PC-9 (cell line): ENCODE measurements at regions not wholly inside any gene's neighbourhood (a gene's known extent, or its start where the extent isn't known, plus 50 kb on each side); places are given as distances from the start of the nearest gene placed in this dataset.

Source experiments
- BruUV-seq: library from RNA; stranded (reverse); fragments of 400-500 nt; replicated peaks from 2 replicates; lab custom pipeline; 2021; lab: Mats Ljungman, UMichigan
- CTCF ChIA-PET: fragments of 300-600 bp; sonication (Branson Sonifier 250); formaldehyde crosslinking; loops from one replicate; lab custom pipeline; 2022; ENCODE audit warnings: antibody characterized with exemption; lab: Charles Lee
- POLR2A ChIA-PET: fragments of 300-600 bp; sonication (Branson Sonifier 250); formaldehyde crosslinking; loops from one replicate; lab custom pipeline; 2022; ENCODE audit warnings: antibody characterized with exemption; ENCODE audit not compliant: unreplicated experiment; lab: Charles Lee
- DNase-seq, 2 experiments: peaks; one replicate each; pipeline versions ENCODE4 v3.0.0 to v3.0.0-alpha.2; 2015 to 2022; ENCODE audit warnings: mixed read lengths in 1 of 2
- H2AFZ ChIP-seq: fragments of 200-600 bp; sonication (generic); 2 replicates; pipeline ENCODE4 v1.8.1; 2017; ENCODE audit warnings: antibody characterized with exemption
- H3F3A ChIP-seq: fragments of 200-600 bp; sonication (generic); 2 replicates; pipeline ENCODE4 v1.8.1; 2017; ENCODE audit warnings: antibody characterized with exemption, mild to moderate bottlenecking, low read depth; ENCODE audit not compliant: insufficient read depth
- H3K27ac ChIP-seq: fragments of 200-600 bp; sonication (generic); 2 replicates; pipeline ENCODE4 v1.6.1; 2016; ENCODE audit warnings: mixed run types
- H3K27me3 ChIP-seq: fragments of 200-600 bp; sonication (generic); 2 replicates; pipeline ENCODE4 v1.6.1; 2016; ENCODE audit warnings: low read depth, mixed run types; ENCODE audit not compliant: insufficient read depth
- H3K36me3 ChIP-seq: fragments of 200-600 bp; sonication (generic); 2 replicates; pipeline ENCODE4 v1.6.1; 2016; ENCODE audit warnings: low read depth, mixed run types
- H3K4me1 ChIP-seq: fragments of 200-600 bp; sonication (generic); replicated peaks from 2 replicates; pipeline ENCODE4 v1.6.1; 2016; ENCODE audit warnings: mixed run types; ENCODE audit not compliant: insufficient read depth
- H3K4me2 ChIP-seq: fragments of 200-600 bp; sonication (generic); 2 replicates; pipeline ENCODE4 v1.6.1; 2017; ENCODE audit warnings: mixed run types
- H3K4me3 ChIP-seq: fragments of 200-600 bp; sonication (generic); 2 replicates; pipeline ENCODE4 v1.6.1; 2016; ENCODE audit warnings: mixed run types
- H3K79me2 ChIP-seq: fragments of 200-600 bp; sonication (generic); 2 replicates; pipeline ENCODE4 v1.6.1; 2017; ENCODE audit warnings: low read depth, mixed run types
- H3K9me2 ChIP-seq: fragments of 200-600 bp; sonication (generic); 2 replicates; pipeline ENCODE4 v1.8.1; 2017; ENCODE audit warnings: mild to moderate bottlenecking; ENCODE audit not compliant: insufficient read depth
- H3K9me3 ChIP-seq: fragments of 200-600 bp; sonication (generic); 2 replicates; pipeline ENCODE4 v1.8.1; 2016; ENCODE audit warnings: low read depth; ENCODE audit not compliant: insufficient read depth
- H4K20me1 ChIP-seq: fragments of 200-600 bp; sonication (generic); 2 replicates; pipeline ENCODE4 v1.8.1; 2017; ENCODE audit not compliant: insufficient read depth
- CTCF ChIP-seq: fragments of 200-600 bp; sonication (generic); conservative IDR thresholded peaks from 2 replicates; pipeline ENCODE4 v1.6.1; 2017; ENCODE audit warnings: mixed run types, antibody characterized with exemption, mild to moderate bottlenecking, moderate library complexity
- EZH2 ChIP-seq: fragments of 200-600 bp; sonication (generic); IDR thresholded peaks from 2 replicates; pipeline ENCODE4 v1.8.0; 2017; ENCODE audit warnings: antibody characterized with exemption, low read depth
- intact Hi-C: fragments of 100-400 bp; cut with micrococcal nuclease; formaldehyde crosslinking; loops from one replicate; pipeline ENCODE4 v1.10.0; 2022; ENCODE audit not compliant: unreplicated experiment

- Histone ChIP-seq H3K27me3 (no peaks in the 10 kb centered on the region), H3K4me1 (no peaks in the 10 kb centered on the region), H3K9me2 (no peaks in the 10 kb centered on the region), H4K20me1 (no peaks in the 10 kb centered on the region), H3K4me2 (no peak overlapping the region), H3K27ac (no peak overlapping the region), H3K4me3 (no peak overlapping the region), H2AFZ (no peak overlapping the region), H3F3A (no peaks in the 10 kb centered on the region), H3K79me2 (no peaks in the 10 kb centered on the region), H3K9me3 (no peaks in the 10 kb centered on the region), H3K36me3 (no peaks in the 10 kb centered on the region)
- no peak; the same call in 1 of the 2 replicates for TF ChIP-seq CTCF
- no peak for TF ChIP-seq EZH2
- no TSS peak for BruUV-seq
- ChIA-PET CTCF (no interaction called here), POLR2A (interaction anchor here (0.5 to 0.7 kb wide), 2 partner anchors 550 to 890 kb away, joined by 3 to 5 read pairs; no protein-coding TSS in a partner anchor)
- intact Hi-C loops: no loop called here
- peak in 1 of 2 experiments; percentile 44 for DNase-seq
These were observed 136.9 kb downstream of the SLC38A1 start for GRCh38 chr12:46131732-46132469.

- 0 out of 2 replicates have a peak, but pooled peaks cover 4% of the 10 kb centered on the region for H3K4me1 ChIP-seq
- BruUV-seq: no TSS peak
- no peak overlapping the region for H3K27ac ChIP-seq
- H3K79me2 ChIP-seq: no peaks in the 10 kb centered on the region
- intact Hi-C loops: loop anchor here (10.0 kb wide), 1 partner anchor 897 kb away; no protein-coding TSS in a partner anchor
- TF ChIP-seq CTCF (no peak), EZH2 (no peak)
- no peak overlapping the region for H3K4me3 ChIP-seq
- DNase-seq: no peak
- H2AFZ ChIP-seq: no peak overlapping the region
- no peak overlapping the region for H3K4me2 ChIP-seq
- no peaks in the 10 kb centered on the region for H3K9me3 ChIP-seq
- H3F3A ChIP-seq: peaks cover 4% of the 10 kb centered on the region; the same call in 1 of the 2 replicates
- H3K36me3 ChIP-seq: no peaks in the 10 kb centered on the region
- H3K27me3 ChIP-seq: no peaks in the 10 kb centered on the region
- CTCF ChIA-PET: no interaction called here
- no peaks in the 10 kb centered on the region for H4K20me1 ChIP-seq
- H3K9me2 ChIP-seq: no peaks in the 10 kb centered on the region
- POLR2A ChIA-PET: no interaction called here
These were observed 137.3 kb upstream of the SCAF11 start for GRCh38 chr12:46127656-46128055.

GRCh38 chr12:46126050-46126727, 135.8 kb upstream of the SCAF11 start:
- TF ChIP-seq EZH2 (no peak), CTCF (no peak)
- ChIA-PET CTCF (interaction anchor here (0.7 kb wide), 1 partner anchor 451 kb away, joined by 4 read pairs; no protein-coding TSS in a partner anchor), POLR2A (interaction anchor here (0.6 to 0.7 kb wide), 2 partner anchors 8 to 105 kb away, joined by 6 to 7 read pairs; no protein-coding TSS in a partner anchor)
- intact Hi-C loops: loop anchor here (10.0 kb wide), 1 partner anchor 899 kb away; no protein-coding TSS in a partner anchor
- Histone ChIP-seq H3K4me2 (no peak overlapping the region), H3K79me2 (no peaks in the 10 kb centered on the region), H3K27me3 (no peaks in the 10 kb centered on the region), H3K27ac (no peak overlapping the region), H4K20me1 (no peaks in the 10 kb centered on the region), H3F3A (peaks cover 4% of the 10 kb centered on the region; the same call in 1 of the 2 replicates), H2AFZ (peak overlapping the region; percentile 47; the same call in 1 of the 2 replicates), H3K9me3 (no peaks in the 10 kb centered on the region), H3K9me2 (no peaks in the 10 kb centered on the region), H3K36me3 (no peaks in the 10 kb centered on the region), H3K4me1 (0 out of 2 replicates have a peak, but pooled peaks cover 4% of the 10 kb centered on the region), H3K4me3 (no peak overlapping the region)
- BruUV-seq: no TSS peak
- no peak for DNase-seq
